Hematopoietic multipotent progenitor cell treated with erythropoietin and hydrocortisone succinate and interleukin-3 and kit ligand, for 4 days (in vitro differentiated cells): ENCODE measurements at regions not wholly inside any gene's neighbourhood (a gene's known extent, or its start where the extent isn't known, plus 50 kb on each side); places are given as distances from the start of the nearest gene placed in this dataset.
"Not testable (repeated sequence)": the region's sequence is repeated elsewhere in the genome, so short reads cannot be mapped to it uniquely, and the experiment has no call there.

ENCODE experiments used
- DNase-seq: peaks from one replicate; pipeline ENCODE4 v3.0.0-alpha.2; 2015

- DNase-seq: no peak
These were observed 98.9 kb downstream of the OLIG3 start for GRCh38 chr6:137395316-137395715.

- no peak for DNase-seq
These were observed 103.0 kb downstream of the OLIG3 start for GRCh38 chr6:137391061-137391814.

DNA sequence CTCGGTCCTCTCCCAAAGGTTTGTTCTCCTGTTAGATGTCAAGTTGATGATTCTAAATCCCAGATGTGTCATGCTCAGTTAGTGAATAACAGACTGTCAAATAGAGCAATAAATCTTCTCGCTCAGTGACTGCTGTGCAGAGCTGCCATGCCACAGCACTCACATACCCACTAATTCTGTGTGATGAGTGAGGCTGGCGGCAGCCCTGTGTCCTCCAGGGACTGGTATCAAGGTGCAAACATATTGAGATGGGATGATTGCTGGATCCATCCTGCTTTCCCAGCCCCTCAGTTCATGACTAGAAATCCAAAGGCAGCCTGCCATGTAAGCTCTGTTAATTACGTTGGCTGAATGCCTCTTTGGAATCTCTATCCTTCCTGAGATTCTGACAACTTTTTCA lies 103.9 kb downstream of the OLIG3 start:
- no peak for DNase-seq

- peak; percentile 93 for DNase-seq
These were observed 105.0 kb downstream of the OLIG3 start for GRCh38 chr6:137389150-137389704.

DNA sequence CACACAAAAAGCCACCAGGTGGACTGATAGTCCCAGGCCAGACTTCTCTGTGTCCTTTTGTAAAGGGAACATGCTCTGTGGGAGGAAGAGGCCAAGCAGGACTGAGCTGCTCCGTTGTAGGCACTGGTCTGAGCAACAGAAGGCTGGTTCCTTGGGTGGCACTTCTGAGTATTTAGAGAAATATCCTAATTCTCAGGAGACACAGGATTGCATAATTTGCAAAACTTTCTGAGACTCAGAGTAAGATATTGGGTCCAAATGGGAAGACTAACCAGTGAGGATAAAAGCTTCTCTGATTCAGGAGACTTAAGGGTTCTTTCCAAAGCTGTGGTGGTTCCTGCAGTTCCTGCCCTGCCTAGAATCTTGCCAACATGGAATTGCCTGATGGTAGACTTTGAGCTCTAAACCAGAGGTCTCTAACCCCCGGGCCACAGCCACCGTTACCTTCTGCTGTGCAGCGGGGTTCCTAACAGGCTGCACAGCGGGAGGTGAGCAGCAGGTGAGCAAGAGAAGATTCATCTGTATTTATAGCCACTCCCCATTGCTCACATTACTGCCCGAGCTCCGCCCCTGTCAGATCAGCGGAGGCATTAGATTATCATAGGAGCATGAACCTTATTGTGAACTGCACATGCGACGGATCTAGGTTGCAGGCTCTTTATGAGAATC lies 107.0 kb downstream of the OLIG3 start:
- no peak for DNase-seq

DNA sequence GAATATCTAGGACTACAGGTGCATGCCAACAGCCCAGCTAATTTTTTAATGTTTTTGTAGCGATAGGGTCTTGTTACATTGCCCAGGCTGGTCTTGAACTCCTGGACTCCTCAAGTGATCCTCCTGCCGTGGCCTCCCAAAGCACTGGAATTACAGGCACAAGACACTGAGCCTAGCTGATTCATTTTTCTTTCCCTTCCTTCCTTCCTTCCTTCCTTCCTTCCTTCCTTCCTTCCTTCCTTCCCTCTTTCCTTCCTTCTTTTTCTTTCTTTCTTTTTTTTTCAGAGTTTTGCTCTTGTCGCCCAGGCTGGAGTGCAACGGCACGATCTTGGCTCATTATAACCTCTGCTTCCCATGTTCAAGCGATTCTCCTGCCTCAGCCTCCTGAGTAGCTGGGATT lies 110.9 kb downstream of the OLIG3 start:
- not testable (repeated sequence) for DNase-seq

DNA sequence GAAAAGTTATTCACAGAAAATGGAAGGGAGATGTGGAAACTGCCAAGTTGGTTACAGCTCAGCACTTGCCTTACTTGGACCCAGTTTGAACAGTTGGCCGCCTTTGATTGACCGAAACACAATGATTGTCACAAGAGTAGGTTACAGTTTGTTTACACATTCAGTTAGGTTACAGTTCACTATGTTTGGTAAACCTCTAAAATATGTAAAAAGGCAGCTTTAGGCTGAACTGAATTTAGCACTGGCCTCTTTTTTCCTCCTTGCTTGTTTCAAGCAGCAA lies 116.2 kb downstream of the OLIG3 start:
- no peak for DNase-seq

DNA sequence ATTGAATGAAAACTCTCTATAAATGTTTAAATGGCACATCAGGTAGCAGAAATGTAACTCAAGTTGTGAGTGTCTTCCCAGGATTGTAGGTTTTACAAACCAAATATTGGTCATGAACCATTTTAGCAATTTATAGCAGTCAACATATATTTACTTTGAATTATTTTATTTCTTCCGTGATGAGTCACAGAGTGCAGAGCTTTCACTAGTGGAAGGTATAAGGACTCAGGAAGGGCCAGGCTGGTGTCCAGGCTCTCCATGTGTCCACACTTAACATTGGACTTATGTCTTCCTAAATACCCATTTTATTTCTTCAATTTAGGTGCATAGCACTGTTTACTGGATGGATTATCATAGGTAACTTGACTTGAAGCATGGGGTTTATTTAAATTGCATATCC lies 120.9 kb downstream of the OLIG3 start:
- DNase-seq: no peak

GRCh38 chr6:137372532-137372931 lies 121.7 kb downstream of the OLIG3 start:
- no peak for DNase-seq

DNA sequence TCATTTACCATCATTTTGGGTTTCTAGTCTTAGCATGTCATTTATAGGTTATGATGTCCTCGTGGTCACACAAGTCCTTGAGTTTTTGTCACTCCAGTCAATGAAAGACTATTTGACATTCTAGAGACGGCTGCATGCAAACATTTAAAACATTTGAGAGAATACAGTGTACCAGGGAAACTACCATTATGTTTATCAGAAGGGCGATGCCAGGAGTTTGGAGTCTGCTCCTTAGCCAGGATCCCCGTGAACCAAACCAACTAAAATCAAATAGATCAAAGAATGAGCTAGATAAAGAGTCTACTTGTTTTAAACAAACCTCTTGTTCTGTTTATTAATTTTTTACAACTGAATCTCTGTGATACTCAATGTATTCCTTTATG lies 122.6 kb downstream of the OLIG3 start:
- DNase-seq: no peak

DNA sequence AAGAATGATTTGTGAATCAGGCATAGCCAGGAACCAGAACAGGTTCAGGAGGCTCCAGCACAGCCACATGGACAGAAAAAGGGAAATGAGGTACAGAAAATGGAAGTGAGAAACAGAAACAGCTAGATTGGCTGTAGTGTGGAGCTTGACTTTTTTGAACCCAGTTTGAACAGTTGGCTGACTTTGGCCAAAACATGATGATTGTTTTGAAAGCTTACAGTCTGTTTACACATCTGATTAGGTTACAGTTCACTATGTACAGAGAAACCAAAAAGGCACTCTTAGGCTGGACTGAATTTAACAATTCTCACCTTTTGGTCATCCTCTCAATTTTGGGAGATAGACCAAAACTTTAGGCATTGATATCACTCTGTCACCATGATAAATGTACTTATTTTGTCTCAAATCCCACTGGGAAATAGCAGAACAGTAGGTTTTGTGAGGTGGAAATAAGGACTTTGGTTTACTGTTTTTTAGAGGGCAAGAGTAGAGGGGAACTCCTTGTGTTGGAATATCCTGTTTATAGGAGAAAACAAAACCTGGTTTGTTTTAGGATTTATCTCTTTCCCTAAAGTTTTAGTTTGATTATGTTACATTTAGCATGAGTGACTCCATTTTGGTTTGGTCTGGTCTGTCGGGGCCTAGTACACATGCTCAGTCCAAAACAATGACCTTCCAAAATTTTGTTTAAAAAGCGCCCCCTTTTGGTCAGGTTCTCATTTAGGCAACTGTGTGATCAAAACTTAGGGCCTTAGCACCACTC lies 123.1 kb downstream of the OLIG3 start:
- DNase-seq: no peak

GRCh38 chr6:137369136-137369535 lies 125.1 kb downstream of the OLIG3 start:
- DNase-seq: no peak

- DNase-seq: no peak
These were observed 128.3 kb downstream of the OLIG3 start for GRCh38 chr6:137365707-137366437.

GRCh38 chr6:137363805-137364138 lies 130.4 kb downstream of the OLIG3 start:
- no peak for DNase-seq

- no peak for DNase-seq
These were observed 131.1 kb downstream of the OLIG3 start for GRCh38 chr6:137362878-137363804.

- DNase-seq: no peak
These were observed 132.5 kb downstream of the OLIG3 start for GRCh38 chr6:137361701-137362100.

GRCh38 chr6:137358273-137358672 lies 135.9 kb downstream of the OLIG3 start:
- no peak for DNase-seq

- no peak for DNase-seq
These were observed 136.3 kb downstream of the OLIG3 start for GRCh38 chr6:137357948-137358266.

DNA sequence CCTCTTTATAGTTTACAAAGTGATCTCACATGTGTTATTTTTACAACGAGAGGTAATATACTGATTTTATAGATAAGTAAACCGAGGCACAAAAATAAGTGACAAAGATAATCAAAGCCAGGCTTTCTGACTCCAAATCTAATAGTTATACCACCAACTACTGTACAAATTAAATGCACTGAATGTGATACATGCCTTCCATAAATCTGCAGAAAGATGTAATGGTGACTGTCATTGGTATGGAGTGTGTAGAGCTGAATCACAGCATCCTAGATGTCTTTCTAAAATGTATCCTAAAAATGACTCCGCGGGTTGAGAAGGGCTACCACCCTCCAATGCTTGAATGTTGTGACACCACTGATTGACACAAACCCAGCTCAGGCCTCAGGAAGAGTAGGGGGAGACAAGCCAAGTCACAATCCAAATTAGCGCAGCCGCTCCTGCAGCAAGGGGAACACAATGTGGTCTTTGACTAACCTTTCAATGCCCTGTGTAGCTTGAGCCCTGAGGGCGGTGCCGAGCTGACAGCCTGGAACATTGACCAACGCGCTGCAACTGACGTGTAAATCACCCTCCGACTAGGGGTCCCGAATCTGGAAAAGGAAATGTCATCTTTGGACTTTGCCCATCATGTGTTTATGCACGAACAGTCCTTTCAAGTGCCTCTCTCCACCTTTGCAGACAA lies 136.8 kb downstream of the OLIG3 start:
- no peak for DNase-seq

- no peak for DNase-seq
These were observed 134.7 kb upstream of the IFNGR1 start for GRCh38 chr6:137353842-137354397.

- no peak for DNase-seq
These were observed 134.2 kb upstream of the IFNGR1 start for GRCh38 chr6:137353346-137353745.
